Urothelium cell line (cell line): ENCODE measurements at regions not wholly inside any gene's neighbourhood (a gene's known extent, or its start where the extent isn't known, plus 50 kb on each side); places are given as distances from the start of the nearest gene placed in this dataset.
"Not testable (repeated sequence)": the region's sequence is repeated elsewhere in the genome, so short reads cannot be mapped to it uniquely, and the experiment has no call there.

Experiments
- DNase-seq: peaks from one replicate; pipeline ENCODE4 v3.0.0; 2011; ENCODE audit warnings: low spot score, mixed read lengths
- FAIRE-seq: peaks from 2 replicates; lab custom pipeline; 2011; peaks lifted over from hg19 to GRCh38; lab: Jason Lieb, UNC

DNA sequence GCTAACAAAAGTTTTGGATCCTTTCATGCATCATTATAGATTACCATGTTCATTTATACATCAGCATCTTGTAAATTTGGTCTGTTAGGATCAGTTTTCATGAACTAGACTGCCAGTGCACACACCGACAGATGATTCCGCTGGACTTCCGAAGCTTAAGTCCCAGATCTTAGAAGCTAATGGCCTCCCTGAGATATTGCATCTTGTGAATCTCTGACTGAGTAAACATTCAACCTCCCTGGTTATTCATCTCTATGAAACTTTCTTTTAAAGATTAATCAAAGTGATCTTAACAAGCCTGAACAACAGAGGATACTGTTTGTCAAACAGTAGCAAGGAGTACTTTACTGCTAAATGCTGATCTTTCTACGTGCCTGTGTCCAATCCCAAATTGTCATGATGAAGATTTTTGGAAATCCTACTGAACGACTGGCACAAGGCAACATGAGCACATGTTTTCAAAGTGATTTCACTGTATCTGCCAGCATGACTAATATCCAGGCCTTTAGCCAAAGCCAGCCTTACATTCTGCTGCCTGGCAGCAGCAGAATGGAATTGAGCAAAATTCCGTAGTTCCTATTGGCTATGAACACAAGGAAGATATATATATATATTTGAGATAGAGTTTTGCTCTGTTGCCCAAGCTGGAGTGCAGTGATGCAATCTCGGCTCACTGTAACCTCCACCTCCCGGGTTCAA lies 91.3 kb upstream of the ANK3 start:
- FAIRE-seq (peak; percentile 44), DNase-seq (peak; percentile 83)

DNA sequence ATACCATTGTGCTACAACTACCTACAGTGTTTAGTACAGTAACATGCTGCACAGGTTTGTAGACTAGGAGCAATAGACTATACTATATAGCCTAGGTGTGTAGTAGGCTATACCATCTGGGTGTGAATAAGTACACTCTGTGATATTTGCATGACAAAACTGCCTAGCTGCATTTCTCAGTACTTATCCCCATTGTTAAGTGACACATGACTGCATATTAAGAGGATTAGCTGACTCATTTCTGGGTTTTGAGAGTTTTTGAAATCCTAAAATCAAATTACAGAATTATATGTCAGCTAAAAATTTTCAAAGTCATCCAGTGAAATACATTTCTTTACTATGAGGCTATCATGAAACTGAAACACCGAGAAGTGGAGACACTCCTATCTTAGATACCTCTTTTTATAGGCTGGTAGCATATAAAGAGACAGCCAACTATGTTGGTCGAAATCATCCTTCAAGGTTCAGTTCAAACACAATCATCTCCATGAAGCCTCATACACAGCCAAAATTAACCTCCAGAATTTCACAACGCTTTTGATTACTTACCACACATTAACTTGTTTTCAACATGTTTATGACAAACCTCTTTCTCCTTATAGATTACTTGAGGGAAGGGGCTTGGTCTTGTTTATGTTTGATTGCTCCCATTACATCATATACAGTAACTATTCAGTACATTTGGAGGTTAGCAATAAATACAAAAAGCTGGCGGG lies 89.8 kb upstream of the ANK3 start:
- DNase-seq (no peak), FAIRE-seq (no peak)

DNA sequence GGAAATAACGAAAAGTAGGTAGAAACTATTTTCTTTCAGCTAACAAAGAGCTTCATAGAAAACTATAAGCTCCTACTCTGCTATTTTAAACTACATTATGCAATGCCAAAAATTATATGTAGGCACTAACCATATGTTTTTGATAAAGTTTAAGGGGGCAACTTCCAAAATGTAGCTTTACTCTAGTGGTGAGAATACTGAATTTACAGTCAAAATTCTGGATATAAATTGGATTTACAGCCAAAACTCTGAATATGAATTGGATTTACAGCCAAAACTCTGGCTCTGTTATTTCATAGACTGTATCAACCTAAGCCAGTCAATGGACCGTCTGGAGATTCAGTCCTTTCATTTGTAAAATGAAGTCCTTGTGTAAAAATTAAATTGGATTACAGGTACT lies 86.8 kb upstream of the ANK3 start:
- FAIRE-seq (no peak), DNase-seq (no peak)

DNA sequence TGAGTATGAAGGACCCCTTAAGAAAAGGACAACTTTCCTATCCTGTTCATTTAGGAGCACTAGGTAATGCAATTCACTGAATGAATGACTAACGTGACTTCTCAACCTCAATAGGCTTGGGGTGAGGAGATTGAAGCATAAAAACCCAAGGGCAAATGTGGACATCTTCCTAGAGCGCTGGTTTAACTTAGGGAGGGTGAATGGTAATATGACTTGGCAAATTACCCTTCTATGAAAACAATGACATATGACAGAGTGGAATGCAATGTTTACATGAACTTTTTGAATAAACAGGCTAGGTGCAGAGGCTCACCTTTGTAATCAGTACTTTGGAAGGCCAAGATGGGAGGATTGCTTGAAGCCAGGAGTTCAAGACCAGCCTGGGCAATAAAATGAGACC lies 83.9 kb upstream of the ANK3 start:
- peak; percentile 20 for FAIRE-seq
- no peak for DNase-seq

DNA sequence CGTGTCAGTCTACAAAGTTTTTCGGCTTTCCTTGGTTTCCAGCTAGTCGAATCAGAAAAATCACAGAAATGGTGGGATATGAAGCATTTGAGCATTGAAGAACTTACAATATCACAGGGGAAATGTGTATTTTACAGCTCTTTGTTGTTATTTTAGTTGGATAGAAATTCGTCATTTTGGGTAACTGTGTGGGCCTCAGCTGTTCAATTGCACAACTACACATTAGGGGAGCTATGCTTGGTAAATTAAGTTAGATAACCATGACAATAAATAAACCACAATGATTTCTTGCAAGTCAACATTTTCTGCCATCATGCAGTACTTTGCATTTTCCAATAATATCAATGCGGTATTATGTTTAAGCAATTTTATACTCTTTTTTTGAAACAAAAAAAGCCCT lies 80.4 kb upstream of the ANK3 start:
- FAIRE-seq, result no peak
- DNase-seq, result no peak

DNA sequence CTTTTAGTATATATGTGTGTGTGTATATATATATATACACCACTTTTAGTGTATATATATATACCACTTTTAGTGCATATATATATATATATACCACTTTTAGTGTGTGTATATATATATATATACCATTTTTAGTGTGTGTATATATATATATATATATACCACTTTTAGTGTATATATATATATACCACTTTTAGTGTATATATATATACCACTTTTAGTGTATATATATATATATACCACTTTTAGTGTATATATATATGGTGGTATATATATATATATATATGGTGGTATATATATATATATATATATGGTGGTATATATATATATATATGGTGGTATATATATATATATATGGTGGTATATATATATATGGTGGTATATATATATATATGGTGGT lies 79.5 kb upstream of the ANK3 start:
- not testable (repeated sequence) for DNase-seq, FAIRE-seq

DNA sequence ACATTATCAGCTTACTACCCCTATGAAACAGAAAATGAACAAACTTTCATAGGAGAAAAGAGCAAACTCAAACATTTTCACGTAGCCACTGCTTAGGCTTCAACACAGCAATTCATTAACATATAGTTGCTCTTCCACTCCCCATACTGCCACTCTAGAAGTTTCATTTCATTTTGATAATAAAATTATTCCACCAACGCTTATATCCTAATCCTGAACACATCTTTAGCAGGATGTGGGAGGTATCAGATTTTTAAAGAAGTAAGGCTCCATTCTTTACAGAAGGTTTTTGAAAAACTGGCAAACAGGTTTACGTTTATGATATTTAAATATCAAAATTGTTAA lies 77.5 kb upstream of the ANK3 start:
- FAIRE-seq (no peak), DNase-seq (no peak)

DNA sequence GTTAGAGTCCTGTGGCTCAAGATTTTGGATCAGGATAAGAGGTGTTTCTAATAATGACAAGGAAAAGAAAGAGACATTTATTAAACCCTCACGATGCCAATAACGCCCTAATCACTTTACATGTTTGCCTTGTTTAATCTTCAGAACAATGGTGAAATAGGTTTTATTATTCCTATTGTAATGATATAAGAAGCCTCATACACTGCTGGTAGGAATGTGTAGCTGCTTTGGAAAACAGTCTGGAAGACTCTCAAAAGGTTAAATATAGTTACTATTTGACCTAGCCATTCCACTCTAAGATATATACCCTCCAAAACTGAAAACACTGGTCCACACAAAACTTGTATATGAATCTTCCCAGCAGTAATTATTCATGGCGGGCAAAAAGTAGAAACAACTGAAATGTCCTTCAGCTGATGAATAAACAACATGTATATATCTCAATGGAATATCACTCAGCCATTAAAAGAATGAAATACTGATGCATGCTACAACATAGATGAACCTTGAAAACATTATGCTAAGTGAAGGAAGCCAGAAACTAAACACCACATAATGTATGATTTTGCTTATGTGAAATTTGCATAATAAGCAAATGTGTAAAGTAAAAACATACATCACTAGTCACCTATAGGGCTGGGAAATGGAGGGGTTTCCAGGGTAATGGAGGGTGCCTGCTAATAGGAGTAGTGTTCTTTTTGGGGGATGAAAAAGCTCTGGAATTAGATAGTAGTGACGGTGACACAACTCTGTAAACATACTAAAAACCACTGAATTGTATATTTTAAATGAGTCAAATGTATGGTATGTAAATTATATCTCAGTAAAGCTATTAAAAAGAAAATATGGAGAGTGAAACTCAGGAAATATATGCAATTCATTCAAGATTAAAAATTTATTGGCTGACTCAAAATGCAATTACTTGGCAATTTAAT lies 76.9 kb upstream of the ANK3 start:
- DNase-seq (no peak), FAIRE-seq (peak; percentile 55)

DNA sequence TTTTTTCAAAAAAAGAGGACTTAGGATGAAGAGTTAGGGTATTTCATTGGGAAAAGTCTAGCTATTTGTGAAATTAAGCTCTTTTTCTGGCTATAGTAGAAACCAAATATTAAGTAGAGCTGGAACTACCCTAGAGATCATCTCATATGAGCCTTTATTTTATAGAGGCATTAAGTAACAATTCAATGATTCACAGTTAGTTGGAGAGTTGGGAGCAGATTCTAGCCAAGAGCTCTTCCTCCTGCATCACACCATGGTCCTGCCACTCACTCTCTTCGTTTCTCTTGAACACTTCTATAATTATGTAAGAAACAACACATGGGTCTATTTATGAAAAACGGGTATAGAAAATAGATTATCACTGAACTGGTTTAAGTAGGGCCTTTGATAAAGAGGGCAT lies 76.1 kb upstream of the ANK3 start:
- DNase-seq (no peak), FAIRE-seq (no peak)

DNA sequence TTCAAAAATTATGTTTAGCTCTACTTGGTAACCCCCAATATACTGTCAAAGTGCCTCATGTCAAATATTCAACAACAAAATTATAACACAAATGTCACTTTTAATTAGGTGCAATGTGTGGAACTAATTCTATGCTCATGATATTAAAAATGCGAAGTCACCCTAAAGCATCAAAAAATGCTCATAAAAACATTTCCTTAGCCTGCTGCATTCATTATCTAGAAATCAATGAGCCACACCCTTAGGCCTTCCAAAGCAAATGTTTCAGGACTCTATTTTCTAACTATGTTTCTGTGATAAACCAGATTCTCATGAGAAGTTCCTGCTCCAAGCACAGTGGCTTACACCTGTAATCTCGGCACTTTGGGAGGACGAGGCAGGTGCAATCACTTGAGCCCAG lies 75.0 kb upstream of the ANK3 start:
- DNase-seq (no peak), FAIRE-seq (no peak)

DNA sequence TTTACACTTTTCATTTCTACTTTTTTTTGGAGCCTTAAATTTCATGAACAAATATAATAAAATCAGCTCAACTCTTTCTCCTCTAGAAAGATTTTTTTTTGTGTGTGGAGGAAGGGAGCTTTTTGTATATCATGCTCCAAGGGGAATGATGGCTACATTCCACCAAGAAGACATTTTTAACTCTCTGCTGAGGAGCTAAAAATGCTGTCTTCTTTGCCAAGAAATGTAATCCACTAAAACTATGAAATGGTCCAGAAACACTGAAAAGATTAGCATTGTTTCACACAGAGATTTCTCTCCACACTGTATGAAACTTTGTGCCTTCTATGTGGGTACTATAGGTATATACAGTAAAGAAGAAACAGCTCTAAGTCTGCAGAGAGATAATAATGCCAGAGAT lies 74.1 kb upstream of the ANK3 start:
- DNase-seq (no peak), FAIRE-seq (no peak)

DNA sequence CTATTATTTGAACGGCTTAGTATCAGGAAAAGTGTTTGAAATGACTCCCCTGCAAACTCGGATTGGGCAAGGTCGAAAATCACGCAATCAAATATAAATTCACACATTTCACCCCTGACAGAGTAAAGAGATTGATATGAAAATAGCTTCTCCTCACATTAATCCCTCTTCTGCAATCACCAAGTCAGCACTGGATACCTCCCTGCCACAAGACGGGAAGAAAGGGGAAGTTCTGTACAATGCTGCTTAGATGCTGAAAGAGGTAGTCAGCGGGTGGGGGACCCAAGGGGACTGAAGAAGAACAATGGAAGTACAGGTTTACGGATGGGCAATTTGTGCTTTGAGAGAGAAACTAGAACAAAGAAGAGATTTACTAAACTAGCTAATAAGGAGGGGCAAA lies 72.0 kb upstream of the ANK3 start:
- DNase-seq, result no peak
- no peak for FAIRE-seq

DNA sequence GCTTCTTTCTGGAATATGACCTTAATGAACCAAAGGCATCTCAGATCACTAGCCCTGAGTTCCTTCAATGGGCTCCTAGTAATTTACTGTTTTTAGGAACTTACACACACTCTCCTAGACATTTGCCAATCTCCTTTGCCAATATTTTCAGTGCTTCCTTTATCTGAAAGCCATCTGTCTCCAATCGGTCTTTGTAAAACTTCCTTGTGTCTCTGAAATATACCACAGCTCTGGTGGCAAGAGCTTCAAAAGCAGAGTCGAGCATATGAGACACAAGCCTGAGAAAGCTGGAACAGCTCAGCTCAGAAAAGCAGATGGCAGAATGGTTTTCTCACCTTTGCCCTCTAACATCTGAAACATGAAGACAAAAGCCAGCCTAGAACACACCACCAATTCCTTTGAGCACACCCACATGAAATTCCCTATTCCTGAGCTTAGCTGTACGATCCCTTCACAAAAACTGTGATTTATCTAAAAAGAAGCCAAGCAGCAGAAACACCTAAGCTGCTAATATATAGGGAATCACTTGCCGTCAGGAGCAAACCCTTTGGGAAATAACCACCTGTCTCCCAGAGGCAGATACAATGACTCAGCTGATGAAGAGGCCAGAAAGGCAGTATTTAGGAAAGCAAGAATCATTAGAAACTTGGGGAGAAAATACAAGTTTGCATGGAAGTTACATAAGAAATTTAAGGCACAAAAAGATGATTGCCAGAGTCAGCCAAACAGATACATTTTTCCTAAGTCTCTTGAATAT lies 70.2 kb upstream of the ANK3 start:
- DNase-seq, result no peak
- no peak for FAIRE-seq

DNA sequence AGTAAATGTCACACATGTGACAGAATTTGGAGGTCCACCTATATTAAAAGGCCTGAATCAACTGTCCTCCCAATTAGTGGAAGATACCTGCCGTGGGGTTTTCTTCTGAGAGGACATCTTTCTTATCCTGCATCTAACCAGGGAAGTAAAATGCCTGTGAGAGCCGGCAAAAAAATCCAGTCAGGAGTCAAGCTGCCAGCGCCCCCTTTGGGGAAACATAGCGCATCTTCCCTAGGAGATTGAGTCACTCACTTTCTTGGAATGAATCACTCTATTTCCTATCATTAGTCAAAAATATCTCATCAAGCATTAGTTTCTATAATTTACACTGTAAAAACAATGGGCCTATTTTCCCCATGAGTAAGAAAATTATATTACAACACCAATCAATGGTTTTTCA lies 66.4 kb upstream of the ANK3 start:
- DNase-seq (no peak), FAIRE-seq (no peak)

DNA sequence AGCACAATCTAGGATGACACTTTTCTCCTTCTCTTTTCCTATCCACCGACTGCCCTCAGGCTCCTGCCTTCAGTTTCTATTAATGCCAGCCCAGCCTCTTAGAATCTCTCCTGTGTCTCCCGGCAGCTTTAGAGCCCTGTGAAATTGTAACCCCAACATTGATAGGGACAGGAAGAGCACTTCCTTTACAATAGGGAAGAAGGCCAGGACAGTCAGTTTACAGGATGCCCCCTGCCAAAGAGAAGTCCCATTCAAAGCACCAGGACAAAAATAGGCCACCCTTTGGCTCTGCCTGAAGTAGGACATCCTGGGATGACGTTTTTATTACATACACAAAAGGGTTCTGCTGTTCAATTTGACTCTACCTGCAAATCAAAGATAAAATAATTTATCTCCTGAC lies 64.7 kb upstream of the ANK3 start:
- FAIRE-seq, result no peak
- no peak for DNase-seq

DNA sequence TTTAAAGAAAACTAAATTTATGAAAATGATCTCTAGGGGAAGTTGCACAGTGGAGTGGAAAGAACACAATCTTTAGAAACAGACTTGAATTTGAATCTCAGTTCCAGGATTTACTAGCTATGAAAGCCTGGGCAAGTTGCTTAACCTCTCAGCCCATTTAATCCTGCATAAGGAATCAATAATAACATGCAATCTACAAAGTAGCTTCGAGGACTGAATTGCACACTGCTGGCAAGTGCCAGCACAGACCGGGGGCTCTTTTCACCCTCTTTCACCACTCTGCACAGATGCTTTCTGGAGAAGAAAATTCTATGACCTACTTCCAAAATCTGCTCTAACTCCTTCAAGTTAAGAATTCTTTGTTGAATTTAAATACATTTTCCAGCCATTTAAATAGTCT lies 63.4 kb upstream of the ANK3 start:
- DNase-seq (no peak), FAIRE-seq (no peak)

DNA sequence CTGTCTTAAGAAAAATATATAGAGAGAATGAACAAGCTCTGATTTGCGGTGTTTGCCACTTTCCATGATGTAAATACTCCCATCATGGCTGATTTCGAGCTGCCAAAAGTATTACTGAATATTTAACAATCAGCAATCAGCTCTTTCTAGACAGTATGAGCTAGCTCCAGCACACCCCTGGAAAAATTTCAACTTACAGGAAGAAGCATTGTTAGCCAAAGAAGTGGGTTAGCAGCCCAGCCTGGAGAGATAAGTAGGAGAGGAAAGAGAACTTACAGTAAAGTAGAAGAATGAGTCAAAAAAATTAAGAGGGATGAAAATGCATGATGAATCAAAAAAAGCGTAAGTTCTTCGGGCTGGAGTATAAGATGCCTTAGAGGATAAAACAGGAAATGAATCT lies 60.6 kb upstream of the ANK3 start:
- no peak for DNase-seq
- no peak for FAIRE-seq

DNA sequence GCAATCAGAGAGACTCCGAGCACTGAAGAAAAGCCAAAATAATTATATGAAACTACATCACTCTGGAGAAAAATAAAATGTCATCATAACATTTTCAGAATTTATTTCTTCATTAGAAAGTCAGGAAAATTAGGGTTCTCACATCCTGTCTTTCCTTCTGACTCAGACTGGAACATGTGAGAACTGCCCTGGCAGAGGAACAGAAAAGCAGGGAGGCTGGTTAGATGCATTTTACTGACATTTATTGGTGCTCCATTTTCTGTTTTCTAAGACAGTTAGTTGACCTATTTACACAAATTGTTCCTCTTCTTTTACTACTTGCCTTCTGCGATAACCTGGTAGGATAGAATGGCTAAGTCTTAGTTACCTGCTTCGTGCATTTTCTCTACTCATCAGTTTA lies 58.6 kb upstream of the ANK3 start:
- FAIRE-seq (no peak), DNase-seq (no peak)

DNA sequence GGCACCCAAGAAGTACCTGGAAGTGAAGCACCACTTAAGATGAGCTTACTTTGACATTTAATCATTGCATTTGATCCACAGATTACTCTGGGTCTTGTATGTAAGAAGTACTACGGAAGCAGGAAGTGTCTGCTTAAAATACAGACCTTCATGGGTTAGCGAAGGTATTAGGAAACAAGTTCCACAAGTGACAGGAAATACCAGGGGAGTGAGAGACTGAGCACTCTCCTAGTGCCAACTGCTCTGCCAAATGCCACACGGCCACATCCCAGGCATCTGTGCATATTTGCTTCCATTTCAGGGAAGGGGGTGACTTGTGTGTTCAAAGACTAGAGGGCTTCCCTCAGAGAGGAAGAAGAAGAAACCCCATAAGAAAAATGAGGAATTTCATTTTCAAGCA lies 57.2 kb upstream of the ANK3 start:
- peak; percentile 32 for FAIRE-seq
- peak; percentile 47 for DNase-seq

DNA sequence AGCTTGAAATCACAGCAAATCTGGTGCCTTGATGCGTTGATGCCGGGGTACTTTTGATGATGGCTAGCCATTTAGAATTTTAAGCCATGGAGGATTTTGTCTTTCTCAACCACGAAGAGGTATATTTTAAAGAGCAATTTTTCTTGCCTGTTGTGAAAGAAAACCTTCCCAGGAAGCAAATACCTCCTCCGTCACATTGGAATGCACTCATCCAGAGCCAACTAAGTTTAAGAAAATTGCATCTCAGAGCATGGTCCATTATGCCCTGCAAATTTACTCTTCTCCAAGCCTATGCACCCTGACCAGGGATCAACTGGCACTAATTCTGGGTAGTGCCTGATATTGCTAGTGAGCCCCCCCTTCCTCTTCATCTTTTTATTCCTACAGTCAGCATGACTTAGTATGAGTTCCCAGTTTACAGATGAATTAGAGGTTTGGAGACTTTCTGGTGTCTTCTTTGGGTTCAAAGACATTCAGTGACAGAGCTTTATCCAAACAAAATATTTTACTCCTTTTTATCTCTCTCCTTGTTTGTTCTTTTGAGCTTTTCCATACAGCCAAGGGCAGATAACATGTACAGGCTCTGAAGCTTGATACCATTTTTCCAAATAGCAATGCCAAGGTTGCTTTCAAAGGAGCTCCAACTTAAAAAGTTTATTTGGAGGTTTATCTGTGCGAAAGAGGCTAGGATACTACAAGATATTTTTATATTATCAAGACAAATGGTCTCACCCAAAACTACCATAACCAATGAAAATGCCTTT lies 56.6 kb upstream of the ANK3 start:
- FAIRE-seq (no peak), DNase-seq (no peak)
